Liver (tissue), 7 donors: ENCODE measurements at regions not wholly inside any gene's neighbourhood (a gene's known extent, or its start where the extent isn't known, plus 50 kb on each side); places are given as distances from the start of the nearest gene placed in this dataset.

ENCODE experiments used
- DNase-seq: peaks from one replicate; pipeline ENCODE4 v3.0.0-alpha.2; 2017; ENCODE audit warnings: low spot score
- H3K27ac ChIP-seq, 2 donors: one replicate each; pipeline ENCODE4 v1.7.0; 2013; ENCODE audit warnings: inconsistent platforms in 2 of 2, low read length in 2 of 2, control low read depth in 1 of 2, low read depth in 1 of 2, mild to moderate bottlenecking in 1 of 2
- H3K27me3 ChIP-seq, 4 donors: one replicate each; pipeline versions ENCODE4 v1.6.1 to v1.7.0; 2013; ENCODE audit warnings: low read length in 3 of 4, inconsistent platforms in 1 of 4, mild to moderate bottlenecking in 1 of 4, moderate library complexity in 1 of 4; ENCODE audit not compliant: control insufficient read depth in 4 of 4, insufficient read depth in 4 of 4
- H3K36me3 ChIP-seq, 4 donors: one replicate each; pipeline versions ENCODE4 v1.6.1 to v1.7.0; 2013; ENCODE audit warnings: low read length in 3 of 4, mild to moderate bottlenecking in 3 of 4, low read depth in 1 of 4, moderate library complexity in 1 of 4; ENCODE audit not compliant: control insufficient read depth in 4 of 4, insufficient read depth in 3 of 4
- H3K4me1 ChIP-seq, 4 donors: one replicate each; pipeline versions ENCODE4 v1.6.1 to v1.7.0; 2013; ENCODE audit warnings: low read length in 3 of 4, mild to moderate bottlenecking in 3 of 4, moderate library complexity in 1 of 4; ENCODE audit not compliant: control insufficient read depth in 4 of 4, insufficient read depth in 4 of 4
- H3K4me3 ChIP-seq, 3 donors: one replicate each; pipeline versions ENCODE4 v1.6.1 to v1.7.0; 2013; ENCODE audit warnings: low read length in 3 of 3, control low read depth in 1 of 3, low read depth in 1 of 3, mild to moderate bottlenecking in 1 of 3
- H3K9ac ChIP-seq, 2 donors: one replicate each; pipeline ENCODE4 v1.7.0; 2013; ENCODE audit warnings: low read length in 2 of 2, mild to moderate bottlenecking in 2 of 2, moderate library complexity in 2 of 2, control low read depth in 1 of 2, low read depth in 1 of 2
- H3K9me3 ChIP-seq, 4 donors: one replicate each; pipeline versions ENCODE4 v1.6.1 to v1.7.0; 2013; ENCODE audit warnings: low read length in 3 of 4; ENCODE audit not compliant: control insufficient read depth in 4 of 4
- EGR1 ChIP-seq, 2 donors: IDR thresholded peaks; 2 replicates each; pipeline ENCODE4 v1.6.1; 2016 to 2018; ENCODE audit warnings: antibody characterized with exemption in 2 of 2, low read depth in 2 of 2
- FOXA2 ChIP-seq: IDR thresholded peaks from 2 replicates; pipeline ENCODE4 v1.6.1; 2016; ENCODE audit warnings: antibody characterized with exemption
- GABPA ChIP-seq, 2 donors: IDR thresholded peaks in 1 of 2; conservative IDR thresholded peaks in 1 of 2; 2 replicates each; pipeline ENCODE4 v1.6.1; 2016; ENCODE audit warnings: antibody characterized with exemption in 2 of 2, mild to moderate bottlenecking in 1 of 2, moderate library complexity in 1 of 2
- HNF4A ChIP-seq, 2 donors: conservative IDR thresholded peaks; 2 replicates each; pipeline ENCODE4 v1.6.1; 2016; ENCODE audit warnings: antibody characterized with exemption in 2 of 2, mild to moderate bottlenecking in 2 of 2
- JUND ChIP-seq, 2 donors: IDR thresholded peaks; 2 replicates each; pipeline ENCODE4 v1.6.1; 2016; ENCODE audit warnings: antibody characterized with exemption in 2 of 2
- NR2F2 ChIP-seq: IDR thresholded peaks from 2 replicates; pipeline ENCODE4 v1.6.1; 2016; ENCODE audit warnings: antibody characterized with exemption
- RAD21 ChIP-seq, 2 donors: IDR thresholded peaks; 2 replicates each; pipeline ENCODE4 v1.6.1; 2016; ENCODE audit warnings: antibody characterized with exemption in 2 of 2, mild to moderate bottlenecking in 2 of 2
- RXRA ChIP-seq, 2 donors: IDR thresholded peaks; 2 replicates each; pipeline ENCODE4 v1.6.1; 2017 to 2018; ENCODE audit warnings: antibody characterized with exemption in 2 of 2, mild to moderate bottlenecking in 1 of 2
- SP1 ChIP-seq: IDR thresholded peaks from 2 replicates; pipeline ENCODE4 v1.6.1; 2018; ENCODE audit warnings: antibody characterized with exemption, mild to moderate bottlenecking
- TAF1 ChIP-seq: conservative IDR thresholded peaks from 2 replicates; pipeline ENCODE4 v1.6.1; 2016; ENCODE audit warnings: antibody characterized with exemption, mild to moderate bottlenecking
- YY1 ChIP-seq: IDR thresholded peaks from 2 replicates; pipeline ENCODE4 v1.6.1; 2016; ENCODE audit warnings: antibody characterized with exemption, mild to moderate bottlenecking
- WGBS: extraction: QIAGEN DNeasy Blood & Tissue Kit; methylation state at CpG from one replicate; pipeline ENCODE4 v1.1.7; 2013; 5-methylcytosine and 5-hydroxymethylcytosine counted together
- TF ChIP-seq, protein P1 (sequence below): IDR thresholded peaks from 2 replicates; pipeline ENCODE4 v1.6.1; 2016; ENCODE audit warnings: antibody characterized with exemption, mild to moderate bottlenecking
- TF ChIP-seq, protein P2 (sequence below): IDR thresholded peaks from 2 replicates; pipeline ENCODE4 v1.6.1; 2016; ENCODE audit warnings: antibody characterized with exemption
- TF ChIP-seq, protein P3 (sequence below): IDR thresholded peaks from 2 replicates; pipeline ENCODE4 v1.6.1; 2016; ENCODE audit warnings: antibody characterized with exemption
- donor health status: healthy.
- donor health status: healthy.
- donor health status: healthy.
- donor health status: healthy.

DNA sequence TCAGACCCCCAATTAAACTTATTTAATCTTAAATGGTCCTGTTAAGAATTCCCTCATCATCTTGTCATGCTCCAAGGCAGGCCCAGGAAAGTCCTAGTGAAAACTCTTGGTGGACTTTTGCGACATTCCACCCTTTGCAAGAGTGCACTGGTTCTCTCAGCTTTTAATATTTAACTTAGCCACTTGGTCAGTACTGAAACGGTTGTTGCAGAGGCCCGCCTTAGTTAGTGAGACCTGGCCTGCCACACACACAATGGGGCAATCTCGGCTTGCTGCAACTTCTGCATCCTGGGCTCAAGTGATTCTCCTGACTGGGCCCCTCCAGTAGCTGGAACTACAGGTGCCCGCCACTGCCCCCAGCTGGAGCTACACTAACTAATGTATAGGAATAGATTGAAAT, 1366.0 kb downstream of the UQCRFS1 start:
- Histone ChIP-seq H3K27ac (no peak overlapping the region), H3K9me3 (peaks cover 0 to 5% (median under 1%) of the 10 kb centered on the region in 4 donors), H3K27me3 (no peaks in the 10 kb centered on the region), H3K4me1 (no peaks in the 10 kb centered on the region), H3K4me3 (no peak overlapping the region), H3K36me3 (no peaks in the 10 kb centered on the region), H3K9ac (no peak overlapping the region)
- TF ChIP-seq GABPA (IDR thresholded peaks at IDR 0.05 in 1 of 2, conservative IDR thresholded peaks at IDR 0.05 in 1 of 2) (no peak), NR2F2 (no peak), TAF1 (no peak), EGR1 (IDR thresholded peaks at IDR 0.05; ENCODE audit: low read depth in 2 of 2) (no peak), FOXA2 (no peak), JUND (IDR thresholded peaks at IDR 0.05) (no peak), SP1 (no peak)
- TF ChIP-seq, protein P1, sequence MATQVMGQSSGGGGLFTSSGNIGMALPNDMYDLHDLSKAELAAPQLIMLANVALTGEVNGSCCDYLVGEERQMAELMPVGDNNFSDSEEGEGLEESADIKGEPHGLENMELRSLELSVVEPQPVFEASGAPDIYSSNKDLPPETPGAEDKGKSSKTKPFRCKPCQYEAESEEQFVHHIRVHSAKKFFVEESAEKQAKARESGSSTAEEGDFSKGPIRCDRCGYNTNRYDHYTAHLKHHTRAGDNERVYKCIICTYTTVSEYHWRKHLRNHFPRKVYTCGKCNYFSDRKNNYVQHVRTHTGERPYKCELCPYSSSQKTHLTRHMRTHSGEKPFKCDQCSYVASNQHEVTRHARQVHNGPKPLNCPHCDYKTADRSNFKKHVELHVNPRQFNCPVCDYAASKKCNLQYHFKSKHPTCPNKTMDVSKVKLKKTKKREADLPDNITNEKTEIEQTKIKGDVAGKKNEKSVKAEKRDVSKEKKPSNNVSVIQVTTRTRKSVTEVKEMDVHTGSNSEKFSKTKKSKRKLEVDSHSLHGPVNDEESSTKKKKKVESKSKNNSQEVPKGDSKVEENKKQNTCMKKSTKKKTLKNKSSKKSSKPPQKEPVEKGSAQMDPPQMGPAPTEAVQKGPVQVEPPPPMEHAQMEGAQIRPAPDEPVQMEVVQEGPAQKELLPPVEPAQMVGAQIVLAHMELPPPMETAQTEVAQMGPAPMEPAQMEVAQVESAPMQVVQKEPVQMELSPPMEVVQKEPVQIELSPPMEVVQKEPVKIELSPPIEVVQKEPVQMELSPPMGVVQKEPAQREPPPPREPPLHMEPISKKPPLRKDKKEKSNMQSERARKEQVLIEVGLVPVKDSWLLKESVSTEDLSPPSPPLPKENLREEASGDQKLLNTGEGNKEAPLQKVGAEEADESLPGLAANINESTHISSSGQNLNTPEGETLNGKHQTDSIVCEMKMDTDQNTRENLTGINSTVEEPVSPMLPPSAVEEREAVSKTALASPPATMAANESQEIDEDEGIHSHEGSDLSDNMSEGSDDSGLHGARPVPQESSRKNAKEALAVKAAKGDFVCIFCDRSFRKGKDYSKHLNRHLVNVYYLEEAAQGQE = no peak
- no peak for DNase-seq
- WGBS = 64% methylated on average over 5 of the region's 5 CpGs

DNA sequence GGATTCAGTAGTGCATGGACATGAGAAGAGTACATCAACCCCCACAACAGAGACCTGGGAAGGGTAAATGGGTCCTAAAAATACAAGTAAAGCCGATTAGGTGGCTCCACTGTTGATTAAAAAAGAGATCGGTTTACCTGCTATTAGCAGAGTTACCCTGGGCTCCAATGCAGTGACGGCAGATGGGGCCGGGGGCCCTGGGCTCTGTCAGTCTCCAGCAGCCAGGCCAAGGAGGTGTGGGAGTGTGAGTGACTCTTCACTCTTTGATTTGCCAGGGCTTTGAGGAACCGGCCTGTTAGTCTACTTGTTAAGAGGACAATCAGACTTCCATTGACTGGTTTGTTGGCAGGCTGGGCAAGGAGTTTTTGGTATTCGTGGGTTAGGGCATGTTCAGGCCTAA, 1368.7 kb downstream of the UQCRFS1 start:
- H3K36me3 ChIP-seq = no peaks in the 10 kb centered on the region
- H3K27ac ChIP-seq = no peak overlapping the region
- no peak overlapping the region for H3K4me3 ChIP-seq
- WGBS = 83% methylated on average over 6 of the region's 6 CpGs
- H3K27me3 ChIP-seq = no peaks in the 10 kb centered on the region
- no peak for DNase-seq
- H3K9ac ChIP-seq = no peak overlapping the region
- TF ChIP-seq FOXA2 (no peak), RAD21 (IDR thresholded peaks at IDR 0.05) (no peak), RXRA (IDR thresholded peaks at IDR 0.05) (no peak), NR2F2 (no peak)
- TF ChIP-seq, protein P2, sequence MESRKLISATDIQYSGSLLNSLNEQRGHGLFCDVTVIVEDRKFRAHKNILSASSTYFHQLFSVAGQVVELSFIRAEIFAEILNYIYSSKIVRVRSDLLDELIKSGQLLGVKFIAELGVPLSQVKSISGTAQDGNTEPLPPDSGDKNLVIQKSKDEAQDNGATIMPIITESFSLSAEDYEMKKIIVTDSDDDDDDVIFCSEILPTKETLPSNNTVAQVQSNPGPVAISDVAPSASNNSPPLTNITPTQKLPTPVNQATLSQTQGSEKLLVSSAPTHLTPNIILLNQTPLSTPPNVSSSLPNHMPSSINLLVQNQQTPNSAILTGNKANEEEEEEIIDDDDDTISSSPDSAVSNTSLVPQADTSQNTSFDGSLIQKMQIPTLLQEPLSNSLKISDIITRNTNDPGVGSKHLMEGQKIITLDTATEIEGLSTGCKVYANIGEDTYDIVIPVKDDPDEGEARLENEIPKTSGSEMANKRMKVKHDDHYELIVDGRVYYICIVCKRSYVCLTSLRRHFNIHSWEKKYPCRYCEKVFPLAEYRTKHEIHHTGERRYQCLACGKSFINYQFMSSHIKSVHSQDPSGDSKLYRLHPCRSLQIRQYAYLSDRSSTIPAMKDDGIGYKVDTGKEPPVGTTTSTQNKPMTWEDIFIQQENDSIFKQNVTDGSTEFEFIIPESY = no peak
- H3K4me1 ChIP-seq = no peaks in the 10 kb centered on the region
- H3K9me3 ChIP-seq = peaks cover 0 to 3% (median under 1%) of the 10 kb centered on the region in 4 donors

DNA sequence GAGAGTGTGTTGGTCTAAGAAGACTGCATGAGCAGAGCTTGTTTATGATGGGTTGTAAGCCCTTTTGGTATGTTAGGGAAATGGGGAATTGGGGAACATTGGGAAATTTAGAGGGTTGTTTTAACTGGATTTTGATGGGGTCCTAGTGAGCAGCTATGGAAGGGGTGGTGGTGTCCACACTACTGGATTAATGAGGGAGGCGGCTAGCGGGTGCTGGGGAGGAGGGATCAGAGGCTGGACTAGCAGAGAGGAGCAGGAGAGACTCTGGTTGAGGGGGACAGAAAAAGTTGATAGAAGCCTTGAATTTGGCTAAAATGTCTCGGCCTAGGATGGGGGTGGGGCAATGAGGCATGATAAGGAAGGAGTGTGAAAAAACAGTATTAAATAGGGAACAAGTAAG, 1369.1 kb downstream of the UQCRFS1 start:
- Histone ChIP-seq H3K4me1 (no peaks in the 10 kb centered on the region), H3K9ac (no peak overlapping the region), H3K27me3 (no peaks in the 10 kb centered on the region), H3K9me3 (peaks cover 0 to 3% (median under 1%) of the 10 kb centered on the region in 4 donors), H3K27ac (no peak overlapping the region), H3K36me3 (no peaks in the 10 kb centered on the region), H3K4me3 (no peak overlapping the region)
- WGBS = 86% methylated on average over 3 of the region's 3 CpGs
- no peak for DNase-seq
- TF ChIP-seq, protein P3, sequence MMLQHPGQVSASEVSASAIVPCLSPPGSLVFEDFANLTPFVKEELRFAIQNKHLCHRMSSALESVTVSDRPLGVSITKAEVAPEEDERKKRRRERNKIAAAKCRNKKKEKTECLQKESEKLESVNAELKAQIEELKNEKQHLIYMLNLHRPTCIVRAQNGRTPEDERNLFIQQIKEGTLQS = no peak
- TF ChIP-seq SP1 (no peak), RXRA (IDR thresholded peaks at IDR 0.05) (no peak), FOXA2 (no peak), EGR1 (IDR thresholded peaks at IDR 0.05; ENCODE audit: low read depth in 2 of 2) (no peak), YY1 (no peak), TAF1 (no peak), HNF4A (conservative IDR thresholded peaks at IDR 0.05) (no peak)
- TF ChIP-seq, protein P1 = no peak
